AG08395 (cell line): ENCODE measurements at regions not wholly inside any gene's neighbourhood (a gene's known extent, or its start where the extent isn't known, plus 50 kb on each side); places are given as distances from the start of the nearest gene placed in this dataset.
"Not testable (repeated sequence)": the region's sequence is repeated elsewhere in the genome, so short reads cannot be mapped to it uniquely, and the experiment has no call there.

Experiments
- DNase-seq: peaks from one replicate; pipeline ENCODE4 v3.0.0; 2012; ENCODE audit warnings: mixed read lengths, low spot score

- not testable (repeated sequence) for DNase-seq
Observed at GRCh38 chr16:17005963-17006362, 464.8 kb downstream of the XYLT1 start.

GRCh38 chr16:17011712-17012111 is 459.0 kb downstream of the XYLT1 start:
- no peak for DNase-seq

DNA sequence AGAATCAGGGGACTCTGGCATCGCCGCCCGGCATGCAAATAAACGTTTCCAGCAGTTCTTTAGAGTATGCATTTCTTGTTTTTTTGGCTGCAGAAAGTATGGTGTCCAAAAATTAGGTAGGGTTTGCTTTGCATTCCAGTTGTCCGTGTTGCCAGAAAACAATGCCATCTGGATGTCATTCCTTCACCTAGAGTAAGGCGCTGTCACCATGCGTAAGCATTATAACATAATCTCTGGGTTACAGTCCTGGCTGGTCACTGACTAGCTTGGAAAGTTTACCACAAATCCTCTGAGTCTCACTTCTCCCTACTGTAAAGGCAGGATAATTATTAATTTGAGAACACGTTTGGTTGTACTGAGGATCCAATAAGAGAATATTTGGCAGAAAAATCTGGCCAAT is 457.7 kb downstream of the XYLT1 start:
- no peak for DNase-seq

DNA sequence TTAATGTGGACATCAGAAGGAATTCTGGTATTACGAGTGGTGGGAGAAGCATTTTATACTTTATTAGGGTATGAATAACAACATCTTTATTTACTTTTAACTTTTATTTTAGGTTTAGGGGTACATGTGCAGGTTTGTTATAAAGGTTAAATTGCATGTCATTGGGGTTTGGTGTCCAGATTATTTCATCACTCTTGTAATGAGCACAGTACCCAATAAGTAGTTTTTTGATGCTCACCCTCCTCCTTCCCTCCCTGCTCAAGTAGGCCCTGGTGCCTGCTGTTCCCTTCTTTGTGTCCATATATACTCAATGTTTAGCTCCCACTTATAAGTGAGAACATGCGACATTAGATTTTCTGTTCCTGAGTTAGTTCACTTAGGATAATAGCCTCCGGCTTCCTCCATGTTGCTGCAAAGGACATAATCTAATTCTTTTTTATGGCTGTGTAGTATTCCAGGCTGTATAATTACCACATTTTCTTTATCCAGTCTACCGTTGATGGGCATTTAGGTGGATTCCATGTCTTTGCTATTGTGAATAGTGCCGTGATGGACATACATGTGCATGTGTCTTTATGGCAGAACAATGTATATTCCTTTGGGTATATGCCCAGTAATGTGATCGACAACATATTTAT is 456.2 kb downstream of the XYLT1 start:
- no peak for DNase-seq

DNA sequence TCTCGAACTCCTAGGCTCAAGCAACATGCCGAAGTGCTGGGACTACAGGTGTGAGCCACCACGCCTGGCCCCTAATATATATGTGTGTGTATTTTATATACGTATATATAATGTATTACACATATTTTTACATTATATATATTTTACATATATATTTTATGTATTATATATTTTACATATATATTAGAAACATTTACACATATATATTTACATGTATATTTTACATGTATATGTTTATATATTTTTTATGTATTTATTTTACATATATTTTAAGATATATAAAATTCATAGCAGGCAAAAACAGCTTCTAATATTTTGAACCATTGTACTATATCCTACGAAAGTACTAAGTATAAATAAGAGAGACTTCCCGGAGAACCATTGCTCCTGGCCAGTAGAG is 455.1 kb downstream of the XYLT1 start:
- DNase-seq = no peak

DNA sequence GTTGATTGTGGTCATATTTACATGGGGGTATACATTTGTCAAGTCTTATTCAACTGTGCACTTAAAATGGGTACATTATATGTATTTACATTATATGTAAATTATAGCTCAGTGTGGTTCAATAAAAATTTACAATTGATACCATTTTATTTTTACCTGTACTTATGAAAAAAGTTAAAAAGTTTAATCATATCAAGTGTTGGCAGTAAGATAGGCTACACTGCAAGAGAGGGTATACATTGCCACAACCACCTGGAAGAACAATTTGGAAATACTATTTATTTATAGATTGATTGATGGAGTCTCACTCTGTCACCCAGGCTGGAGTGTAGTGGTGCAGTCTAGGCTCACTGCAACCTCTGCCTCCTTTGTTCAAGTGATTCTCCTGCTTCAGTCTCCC is 453.3 kb downstream of the XYLT1 start:
- no peak for DNase-seq

- no peak for DNase-seq
Observed at GRCh38 chr16:17018585-17018939, 452.2 kb downstream of the XYLT1 start.

DNA sequence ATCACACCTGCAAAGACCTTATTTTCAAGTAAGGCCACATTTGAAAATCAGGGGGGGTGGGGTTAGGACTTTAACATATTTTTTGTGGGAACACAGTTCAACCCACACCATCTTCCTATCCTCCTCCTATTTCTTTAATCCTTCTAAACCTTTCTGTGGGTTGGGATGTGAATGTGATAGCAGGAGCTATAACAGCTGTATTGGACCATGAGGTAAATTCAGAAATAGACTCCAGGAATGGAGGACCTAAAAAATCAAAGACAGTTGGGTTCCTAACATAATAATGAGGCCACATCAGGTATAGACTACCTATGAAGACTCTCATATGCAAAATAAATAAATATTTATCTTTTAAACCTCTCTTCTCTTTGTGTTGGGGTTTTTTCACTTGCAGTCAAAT is 451.4 kb downstream of the XYLT1 start:
- DNase-seq = no peak

DNA sequence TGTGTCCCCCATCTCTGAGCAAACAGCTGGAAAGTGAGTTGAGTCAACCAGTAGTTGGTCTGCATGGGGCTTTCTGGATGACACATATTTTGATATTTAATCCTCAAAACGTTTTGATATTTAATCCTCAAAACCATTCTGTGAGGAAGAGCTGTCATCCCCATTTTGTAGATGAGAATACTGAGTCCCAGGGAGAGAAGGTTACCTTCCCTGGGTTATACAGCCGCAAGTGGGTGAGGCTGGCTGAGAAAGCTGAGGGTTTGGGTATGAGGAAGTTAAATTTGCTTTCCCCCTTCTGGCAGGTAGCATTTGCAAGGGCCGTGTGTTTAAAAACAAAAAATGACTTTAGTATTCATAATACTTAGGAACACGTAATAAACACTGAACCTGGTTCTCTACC is 447.2 kb downstream of the XYLT1 start:
- no peak for DNase-seq

DNA sequence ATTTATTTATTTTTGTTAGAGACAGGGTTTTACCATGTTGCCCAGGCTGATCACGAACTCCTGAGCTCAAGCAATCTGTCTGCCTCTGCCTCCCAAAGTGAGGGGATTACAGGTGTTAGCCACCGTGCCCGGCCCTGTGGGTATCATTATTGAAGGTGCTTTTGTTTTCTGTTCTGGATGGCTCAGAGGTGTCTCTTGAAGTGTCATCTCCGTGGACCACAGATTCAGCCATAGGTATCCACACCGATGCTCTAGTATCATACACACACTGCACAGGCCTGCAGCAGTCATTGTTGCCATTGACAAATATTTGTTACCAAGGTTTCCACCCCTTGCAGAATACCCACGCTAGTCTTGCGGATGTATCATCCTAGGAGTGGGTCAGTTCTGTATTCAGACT is 446.2 kb downstream of the XYLT1 start:
- no peak for DNase-seq

GRCh38 chr16:17026600-17027242 is 444.0 kb downstream of the XYLT1 start:
- no peak for DNase-seq

GRCh38 chr16:17027488-17028129 is 443.2 kb downstream of the XYLT1 start:
- DNase-seq = no peak

DNA sequence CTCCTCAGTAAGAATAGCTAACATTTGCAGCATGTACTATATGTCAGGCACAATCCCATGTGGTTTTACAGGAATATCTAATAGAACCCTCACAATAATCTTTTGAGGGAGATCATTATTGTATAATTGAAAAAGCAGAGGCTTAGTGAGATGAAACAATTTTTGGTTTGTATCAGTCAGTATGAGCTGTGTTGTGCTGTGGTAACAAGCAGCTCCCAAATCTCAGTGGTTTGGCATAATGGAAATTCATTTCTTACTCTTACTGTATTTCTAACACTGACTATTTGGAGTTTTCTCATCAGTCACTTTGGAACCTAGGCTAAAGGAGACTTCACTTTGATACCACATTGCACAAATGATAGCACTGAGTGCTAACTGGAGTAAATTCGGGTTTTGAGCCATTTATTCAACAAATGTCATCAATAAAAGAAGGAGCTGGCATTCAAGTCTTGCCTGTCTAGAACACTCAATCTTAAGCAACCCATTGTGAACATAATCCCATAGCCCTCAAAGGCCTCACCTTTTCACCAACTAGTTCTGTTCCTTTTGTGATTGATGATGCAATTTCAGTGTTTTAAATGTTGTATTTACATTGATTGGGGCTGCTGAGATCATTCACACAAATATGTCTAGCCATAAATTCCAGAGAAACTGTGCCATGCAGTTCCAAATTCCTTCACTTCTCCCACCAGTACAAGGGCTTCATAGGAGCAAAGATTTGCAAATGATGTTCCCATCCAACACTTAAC is 441.0 kb downstream of the XYLT1 start:
- no peak for DNase-seq

DNA sequence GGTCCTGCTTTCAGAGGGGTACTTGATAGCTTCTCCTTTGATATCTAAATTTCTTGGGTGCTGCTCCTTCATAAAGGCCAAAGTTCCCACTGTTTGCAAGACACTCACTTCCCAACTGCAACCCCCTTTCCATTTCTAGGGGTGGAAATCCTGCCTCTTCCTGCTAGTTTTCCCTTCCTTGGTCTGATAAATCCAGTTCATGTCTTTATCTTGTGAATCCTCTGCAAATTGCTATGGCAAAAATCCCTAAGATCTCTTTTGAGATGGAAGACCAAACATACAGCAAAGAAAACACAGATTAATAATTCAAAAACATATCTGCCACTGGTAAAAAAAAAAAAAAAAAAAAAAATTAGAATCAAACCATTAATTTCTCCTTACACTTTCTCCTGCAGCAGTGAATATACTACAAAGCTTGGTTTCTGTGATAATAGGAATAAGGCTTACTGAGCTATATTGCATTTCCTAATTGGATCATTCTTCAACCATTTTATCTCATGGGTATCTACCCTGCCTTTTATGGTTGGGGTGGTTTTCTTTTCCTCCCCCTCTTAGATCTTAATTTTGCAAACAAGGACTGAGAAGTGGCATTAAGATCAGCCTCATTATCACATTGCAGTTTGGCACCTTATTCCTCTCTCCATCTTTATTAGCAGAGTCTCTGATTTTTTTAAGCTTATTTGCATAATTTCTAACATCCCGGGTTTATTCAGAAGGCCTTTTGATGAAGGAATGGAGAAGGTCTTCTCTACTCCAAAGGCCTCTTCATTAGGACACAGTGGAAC is 439.1 kb downstream of the XYLT1 start:
- DNase-seq = no peak

DNA sequence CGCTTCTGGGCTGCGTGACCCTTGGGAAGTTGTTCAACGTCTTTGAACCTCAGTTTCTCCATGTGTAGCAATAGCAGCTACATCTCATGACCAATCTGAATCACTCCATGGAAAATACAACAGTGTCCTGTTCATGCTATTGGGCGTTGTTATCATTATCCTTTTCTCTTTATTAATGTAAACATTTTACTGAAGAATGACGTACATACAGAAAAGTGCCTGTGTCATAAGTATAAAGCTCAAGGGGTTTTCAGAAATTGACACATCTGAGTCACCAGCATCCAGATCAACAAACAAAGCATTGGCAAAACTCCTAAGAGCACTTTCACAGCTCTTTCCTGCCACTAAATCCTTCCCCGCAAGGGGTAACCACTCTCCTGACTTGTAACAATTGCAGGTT is 438.4 kb downstream of the XYLT1 start:
- DNase-seq = no peak

DNA sequence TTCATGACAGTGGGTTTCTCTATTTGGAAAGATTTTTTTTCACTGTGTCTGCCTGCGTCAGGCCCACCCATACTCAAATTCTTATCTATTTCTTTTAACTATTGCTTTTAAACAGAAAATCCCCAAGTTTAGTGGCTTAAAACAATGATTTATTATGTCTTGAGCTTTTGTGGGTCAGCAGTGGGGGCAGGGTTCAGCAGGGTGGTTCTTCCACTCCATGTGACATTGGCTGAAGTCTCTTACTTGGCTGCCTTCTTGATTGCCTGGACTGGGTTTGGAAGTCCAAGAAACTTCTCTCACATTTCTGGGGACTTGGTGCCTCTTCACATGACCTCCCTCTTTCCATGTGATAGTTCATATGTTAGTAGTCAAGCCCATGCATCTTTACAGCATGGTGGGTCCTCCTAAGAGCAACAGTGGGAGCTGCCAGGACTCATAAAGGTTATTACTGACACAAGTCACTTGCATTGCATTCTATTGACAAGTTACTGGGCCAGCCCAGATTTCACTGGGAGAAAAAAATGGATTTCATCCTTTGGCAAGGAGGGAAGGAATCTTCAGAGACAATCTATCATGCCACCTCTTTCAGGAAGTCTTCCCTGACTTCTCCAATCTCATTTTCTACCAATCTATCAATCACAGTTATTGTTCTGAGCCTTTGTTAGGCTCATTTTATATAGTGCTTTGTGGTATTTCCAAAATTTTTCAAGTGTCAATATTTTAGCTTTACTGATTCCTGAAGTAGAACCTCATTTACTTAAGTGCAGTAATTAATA is 436.1 kb downstream of the XYLT1 start:
- no peak for DNase-seq

DNA sequence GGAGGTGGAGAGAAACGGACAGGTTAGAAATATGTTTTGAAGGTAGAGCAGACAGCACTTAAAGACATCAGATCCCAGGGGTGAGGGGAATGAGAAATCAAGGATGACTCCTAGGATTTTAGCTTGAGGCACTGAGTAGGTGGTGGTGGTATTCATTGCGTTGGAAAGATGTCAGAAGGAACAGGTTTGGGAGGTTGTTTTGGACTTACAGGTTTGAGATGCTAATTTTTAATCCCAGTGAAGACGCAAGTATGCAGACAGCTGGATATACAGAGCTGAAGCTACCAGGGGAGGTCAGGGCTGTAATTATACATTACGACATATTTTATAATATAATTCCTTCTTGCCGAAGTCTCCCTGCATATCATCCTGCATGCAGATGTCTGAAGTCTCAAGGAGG is 433.3 kb downstream of the XYLT1 start:
- no peak for DNase-seq

- DNase-seq = no peak
Observed at GRCh38 chr16:17038415-17038814, 432.3 kb downstream of the XYLT1 start.

DNA sequence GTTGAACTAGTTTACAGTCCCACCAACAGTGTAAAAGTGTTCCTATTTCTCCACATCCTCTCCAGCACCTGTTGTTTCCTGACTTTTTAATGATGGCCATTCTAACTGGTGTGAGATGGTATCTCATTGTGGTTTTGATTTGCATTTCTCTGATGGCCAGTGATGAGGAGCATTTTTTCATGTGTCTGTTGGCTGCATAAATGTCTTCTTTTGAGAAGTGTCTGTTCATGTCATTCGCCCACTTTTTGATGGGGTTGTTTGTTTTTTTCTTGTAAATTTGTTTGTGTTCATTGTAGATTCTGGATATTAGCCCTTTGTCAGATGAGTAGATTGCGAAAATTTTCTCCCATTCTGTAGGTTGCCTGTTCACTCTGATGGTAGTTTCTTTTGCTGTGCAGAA is 421.7 kb downstream of the XYLT1 start:
- DNase-seq = not testable (repeated sequence)

GRCh38 chr16:17050468-17050867 is 420.3 kb downstream of the XYLT1 start:
- DNase-seq = no peak
